DMS 273 (cell line): ENCODE measurements at regions not wholly inside any gene's neighbourhood (a gene's known extent, or its start where the extent isn't known, plus 50 kb on each side); places are given as distances from the start of the nearest gene placed in this dataset.

Source experiments
- DNase-seq: peaks from one replicate; lab custom pipeline; 2025; ENCODE audit not compliant: unreplicated experiment; lab: John Stamatoyannopoulos, UW

GRCh38 chr5:6995115-6995514, 281.9 kb downstream of the TENT4A start:
- DNase-seq, result no peak

- DNase-seq, result no peak
Observed at GRCh38 chr5:7000310-7000709, 287.1 kb downstream of the TENT4A start.

- no peak for DNase-seq
Observed at GRCh38 chr5:7010591-7010990, 297.4 kb downstream of the TENT4A start.

GRCh38 chr5:7012057-7012456, 298.8 kb downstream of the TENT4A start:
- DNase-seq, result no peak

- no peak for DNase-seq
Observed at GRCh38 chr5:7014611-7015010, 301.4 kb downstream of the TENT4A start.

- peak; percentile 90 for DNase-seq
Observed at GRCh38 chr5:7015586-7016256, 302.5 kb downstream of the TENT4A start.

GRCh38 chr5:7016999-7017747, 303.9 kb downstream of the TENT4A start:
- peak; percentile 98 for DNase-seq

GRCh38 chr5:7018198-7018597, 305.0 kb downstream of the TENT4A start:
- peak; percentile 95 for DNase-seq

- peak; percentile 89 for DNase-seq
Observed at GRCh38 chr5:7018601-7019000, 305.4 kb downstream of the TENT4A start.

- no peak for DNase-seq
Observed at GRCh38 chr5:7036192-7036835, 323.1 kb downstream of the TENT4A start.

GRCh38 chr5:7039074-7039473, 325.8 kb downstream of the TENT4A start:
- DNase-seq, result no peak

GRCh38 chr5:7040111-7040510, 326.9 kb downstream of the TENT4A start:
- DNase-seq, result no peak

GRCh38 chr5:7043797-7044196, 330.6 kb downstream of the TENT4A start:
- DNase-seq, result no peak

GRCh38 chr5:7047511-7048261, 334.5 kb downstream of the TENT4A start:
- peak; percentile 6 for DNase-seq

GRCh38 chr5:7050986-7051385, 337.8 kb downstream of the TENT4A start:
- no peak for DNase-seq

- DNase-seq, result no peak
Observed at GRCh38 chr5:7053125-7053524, 339.9 kb downstream of the TENT4A start.

- no peak for DNase-seq
Observed at GRCh38 chr5:7053528-7054209, 340.4 kb downstream of the TENT4A start.

GRCh38 chr5:7066471-7067235, 329.3 kb upstream of the ADCY2 start:
- no peak for DNase-seq

- no peak for DNase-seq
Observed at GRCh38 chr5:7068156-7068555, 327.8 kb upstream of the ADCY2 start.

- DNase-seq, result no peak
Observed at GRCh38 chr5:7068899-7069298, 327.0 kb upstream of the ADCY2 start.
